Chondrocyte (in vitro differentiated cells): ENCODE measurements at regions not wholly inside any gene's neighbourhood (a gene's known extent, or its start where the extent isn't known, plus 50 kb on each side); places are given as distances from the start of the nearest gene placed in this dataset.

Experiments used
- DNase-seq: peaks from one replicate; pipeline ENCODE4 v3.0.0; 2021; ENCODE audit warnings: mixed read lengths, low spot score
- H3K27ac Mint-ChIP-seq: one replicate; pipeline ENCODE4 v1.8.0; 2021; ENCODE audit warnings: mild to moderate bottlenecking, moderate library complexity, mixed read lengths; ENCODE audit not compliant: unreplicated experiment
- H3K27me3 Mint-ChIP-seq: 2 replicates; pipeline ENCODE4 v1.8.0; 2021; ENCODE audit warnings: low read depth, mixed read lengths
- H3K36me3 Mint-ChIP-seq: 2 replicates; pipeline ENCODE4 v1.8.0; 2021; ENCODE audit warnings: low read depth, mixed read lengths
- H3K4me1 Mint-ChIP-seq: 2 replicates; pipeline ENCODE4 v1.8.0; 2021; ENCODE audit warnings: low read depth, mild to moderate bottlenecking, mixed read lengths
- H3K4me3 Mint-ChIP-seq: one replicate; pipeline ENCODE4 v1.8.0; 2021; ENCODE audit warnings: mild to moderate bottlenecking, moderate library complexity, mixed read lengths; ENCODE audit not compliant: unreplicated experiment
- H3K9me3 Mint-ChIP-seq: 2 replicates; pipeline ENCODE4 v1.8.0; 2021; ENCODE audit warnings: low read depth, mixed read lengths
- TF ChIP-seq, protein P1 (sequence below): fragments of 200-600 bp; sonication (generic); IDR thresholded peaks from 2 replicates; pipeline ENCODE4 v1.5.0; 2021; ENCODE audit warnings: antibody characterized with exemption, mild to moderate bottlenecking, moderate library complexity

DNA sequence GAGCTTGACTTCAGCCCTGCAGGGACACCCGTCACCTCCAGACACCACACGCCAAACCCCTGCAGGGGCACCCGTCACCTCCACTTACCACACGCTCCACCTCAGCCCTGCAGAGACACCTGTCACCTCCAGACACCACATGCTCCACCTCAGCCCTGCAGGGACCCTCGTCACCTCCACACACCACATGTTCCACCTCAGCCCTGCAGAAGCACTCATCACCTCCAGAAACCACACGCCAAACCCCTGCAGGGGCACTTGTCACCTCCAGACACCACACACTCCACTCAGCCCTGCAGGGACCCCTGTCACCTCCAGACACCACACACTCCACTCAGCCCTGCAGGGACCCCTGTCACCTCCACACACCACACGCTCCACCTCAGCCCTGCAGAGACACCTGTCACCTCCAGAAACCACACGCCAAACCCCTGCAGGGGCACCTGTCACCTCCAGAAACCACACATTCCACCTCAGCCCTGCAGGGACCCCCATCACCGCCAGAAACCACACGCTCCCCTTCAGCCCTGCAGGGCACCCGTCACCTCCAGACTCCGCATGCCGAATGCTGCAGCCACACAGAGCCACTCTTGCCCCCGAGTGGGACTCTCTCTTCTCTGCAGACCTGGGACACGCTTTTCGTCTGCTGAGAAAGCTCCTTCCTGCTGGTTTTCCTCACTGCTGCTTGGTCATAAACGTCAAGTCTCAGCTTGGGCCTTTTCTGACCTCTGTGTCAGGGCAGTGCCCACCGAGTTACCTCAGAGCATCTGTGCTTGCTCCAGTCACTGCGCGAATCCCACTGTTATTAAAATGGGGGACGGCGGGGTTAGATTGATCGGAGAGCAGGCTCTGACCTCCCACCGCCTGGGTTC lies 77.5 kb upstream of the SALL3 start:
- Mint-ChIP-seq H3K27ac (no peak overlapping the region), H3K27me3 (no peaks in the 10 kb centered on the region), H3K4me3 (no peak overlapping the region), H3K36me3 (no peaks in the 10 kb centered on the region), H3K9me3 (peaks cover 38% of the 10 kb centered on the region), H3K4me1 (no peaks in the 10 kb centered on the region)
- TF ChIP-seq, protein P1, sequence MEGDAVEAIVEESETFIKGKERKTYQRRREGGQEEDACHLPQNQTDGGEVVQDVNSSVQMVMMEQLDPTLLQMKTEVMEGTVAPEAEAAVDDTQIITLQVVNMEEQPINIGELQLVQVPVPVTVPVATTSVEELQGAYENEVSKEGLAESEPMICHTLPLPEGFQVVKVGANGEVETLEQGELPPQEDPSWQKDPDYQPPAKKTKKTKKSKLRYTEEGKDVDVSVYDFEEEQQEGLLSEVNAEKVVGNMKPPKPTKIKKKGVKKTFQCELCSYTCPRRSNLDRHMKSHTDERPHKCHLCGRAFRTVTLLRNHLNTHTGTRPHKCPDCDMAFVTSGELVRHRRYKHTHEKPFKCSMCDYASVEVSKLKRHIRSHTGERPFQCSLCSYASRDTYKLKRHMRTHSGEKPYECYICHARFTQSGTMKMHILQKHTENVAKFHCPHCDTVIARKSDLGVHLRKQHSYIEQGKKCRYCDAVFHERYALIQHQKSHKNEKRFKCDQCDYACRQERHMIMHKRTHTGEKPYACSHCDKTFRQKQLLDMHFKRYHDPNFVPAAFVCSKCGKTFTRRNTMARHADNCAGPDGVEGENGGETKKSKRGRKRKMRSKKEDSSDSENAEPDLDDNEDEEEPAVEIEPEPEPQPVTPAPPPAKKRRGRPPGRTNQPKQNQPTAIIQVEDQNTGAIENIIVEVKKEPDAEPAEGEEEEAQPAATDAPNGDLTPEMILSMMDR, result no peak
- peak; percentile 57 for DNase-seq

DNA sequence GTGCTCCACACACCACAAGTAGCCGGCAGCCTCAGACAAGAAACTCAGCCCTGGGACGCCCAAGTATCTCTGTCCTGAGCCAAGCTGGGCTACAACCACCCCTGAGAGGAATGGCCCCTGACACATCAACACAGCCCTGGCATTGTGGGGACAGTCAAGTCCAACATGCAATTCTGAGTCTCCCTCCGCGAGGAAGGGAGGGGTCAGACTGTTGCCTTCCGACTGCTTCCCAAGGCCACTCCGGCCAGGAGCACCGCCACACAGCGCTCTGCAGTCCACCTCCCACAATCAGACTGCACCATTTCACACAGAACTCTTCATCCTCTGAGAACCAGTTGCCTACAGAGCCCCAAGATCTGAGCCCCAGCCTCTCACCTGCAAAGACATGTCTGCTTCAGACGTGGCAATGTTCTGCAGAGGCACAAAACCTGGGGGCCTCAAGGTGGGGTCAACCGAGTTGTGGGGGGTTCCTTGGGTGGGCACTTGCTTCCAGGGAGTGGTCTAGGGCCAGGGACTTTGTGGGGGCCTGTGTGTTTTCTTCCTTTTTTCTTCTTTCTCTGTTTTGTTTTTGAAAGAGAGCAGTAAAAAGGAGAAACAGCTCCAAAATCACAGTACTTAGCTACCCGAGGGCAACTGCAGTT lies 76.7 kb upstream of the SALL3 start:
- Mint-ChIP-seq H3K9me3 (peaks cover 30% of the 10 kb centered on the region), H3K27ac (no peak overlapping the region), H3K36me3 (no peaks in the 10 kb centered on the region), H3K4me1 (no peaks in the 10 kb centered on the region), H3K4me3 (no peak overlapping the region), H3K27me3 (no peaks in the 10 kb centered on the region)
- peak; percentile 52 for DNase-seq
- TF ChIP-seq, protein P1, result no peak

DNA sequence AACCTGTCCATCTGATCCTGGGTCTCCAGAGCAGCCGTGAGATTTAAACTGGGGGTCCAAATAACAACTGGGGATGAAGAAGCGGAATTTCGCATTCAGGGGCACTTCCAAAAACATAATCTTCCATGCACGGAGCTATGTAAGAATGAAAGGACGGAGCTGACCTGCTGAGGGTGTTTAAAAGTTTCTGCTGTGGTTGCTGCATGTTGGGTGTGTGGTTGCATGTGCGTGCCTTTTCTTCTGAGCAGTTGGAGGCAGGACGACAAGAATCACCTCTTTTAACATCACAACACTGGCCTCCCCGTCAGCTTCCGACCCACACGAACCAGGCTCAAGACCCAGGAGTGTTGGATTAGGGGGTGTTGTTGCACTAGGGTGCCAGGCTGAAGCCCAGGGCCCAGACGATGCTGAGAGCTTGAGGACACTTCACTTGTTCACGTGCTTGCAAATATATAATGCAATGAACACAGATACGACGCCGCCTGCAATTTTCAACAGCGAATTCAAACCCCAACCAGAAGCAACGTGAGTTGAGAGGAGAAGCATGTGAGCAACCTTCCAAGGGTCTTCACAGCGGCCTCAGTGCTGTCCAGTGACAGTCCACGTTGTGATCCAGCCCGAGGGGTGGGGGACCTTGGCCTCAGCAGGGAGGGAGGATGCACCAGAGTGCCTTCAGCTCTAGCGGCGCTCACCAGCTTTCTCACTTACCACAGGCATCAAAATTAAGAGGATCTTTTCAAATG lies 76.0 kb upstream of the SALL3 start:
- peak; percentile 53 for DNase-seq
- TF ChIP-seq, protein P1, result no peak
- Mint-ChIP-seq H3K27me3 (no peaks in the 10 kb centered on the region), H3K9me3 (peaks cover 24% of the 10 kb centered on the region), H3K4me1 (no peaks in the 10 kb centered on the region), H3K36me3 (no peaks in the 10 kb centered on the region), H3K4me3 (no peak overlapping the region), H3K27ac (no peak overlapping the region)

DNA sequence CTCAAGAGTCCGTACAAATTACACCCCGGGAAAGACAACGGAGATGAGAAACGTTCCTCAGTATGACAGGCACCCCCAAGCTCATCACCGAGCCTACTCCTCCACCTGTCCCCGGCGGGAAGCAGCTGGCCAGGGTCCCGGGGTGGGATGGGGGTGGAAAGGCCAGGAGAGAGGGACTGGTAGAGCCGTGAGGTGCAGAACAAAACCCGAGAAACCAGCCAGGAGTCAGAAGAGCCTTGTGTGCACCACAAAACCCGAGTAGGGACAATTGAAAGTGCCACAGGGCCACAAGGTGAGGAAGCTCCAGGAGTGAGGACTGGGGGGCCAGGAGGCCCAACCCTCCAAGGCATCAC lies 75.5 kb upstream of the SALL3 start:
- H3K9me3 Mint-ChIP-seq, result peaks cover 19% of the 10 kb centered on the region
- no peaks in the 10 kb centered on the region for H3K27me3 Mint-ChIP-seq
- no peak overlapping the region for H3K4me3 Mint-ChIP-seq
- no peaks in the 10 kb centered on the region for H3K4me1 Mint-ChIP-seq
- no peaks in the 10 kb centered on the region for H3K36me3 Mint-ChIP-seq
- peak; percentile 65 for DNase-seq
- TF ChIP-seq, protein P1, result no peak
- no peak overlapping the region for H3K27ac Mint-ChIP-seq

DNA sequence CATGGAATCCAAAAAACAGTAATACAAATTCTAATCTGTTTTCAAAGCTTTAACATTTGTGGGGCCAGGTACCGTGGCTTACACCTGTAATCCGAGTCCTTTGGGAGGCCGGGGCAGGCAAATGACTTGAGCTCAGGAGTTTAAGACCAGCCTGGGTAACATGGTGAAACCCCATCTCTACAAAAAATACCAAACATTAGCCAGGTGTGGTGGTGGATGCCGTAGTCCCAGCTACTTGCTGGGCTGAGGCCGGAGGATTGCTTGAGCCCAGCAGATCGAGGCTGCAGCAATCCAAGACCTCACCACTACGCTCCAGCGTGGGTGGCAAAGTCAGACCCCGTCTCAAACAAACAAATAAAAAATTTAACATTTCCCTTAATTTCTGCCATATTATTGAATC lies 74.3 kb upstream of the SALL3 start:
- no peak overlapping the region for H3K4me3 Mint-ChIP-seq
- no peaks in the 10 kb centered on the region for H3K27me3 Mint-ChIP-seq
- H3K9me3 Mint-ChIP-seq, result peaks cover 9% of the 10 kb centered on the region
- H3K36me3 Mint-ChIP-seq, result no peaks in the 10 kb centered on the region
- H3K27ac Mint-ChIP-seq, result no peak overlapping the region
- H3K4me1 Mint-ChIP-seq, result no peaks in the 10 kb centered on the region
- DNase-seq, result peak; percentile 32
- TF ChIP-seq, protein P1, result no peak
